ENCODE measurements at regions not wholly inside any gene's neighbourhood (a gene's known extent, or its start where the extent isn't known, plus 50 kb on each side); places are given as distances from the start of the nearest gene placed in this dataset.

DNA sequence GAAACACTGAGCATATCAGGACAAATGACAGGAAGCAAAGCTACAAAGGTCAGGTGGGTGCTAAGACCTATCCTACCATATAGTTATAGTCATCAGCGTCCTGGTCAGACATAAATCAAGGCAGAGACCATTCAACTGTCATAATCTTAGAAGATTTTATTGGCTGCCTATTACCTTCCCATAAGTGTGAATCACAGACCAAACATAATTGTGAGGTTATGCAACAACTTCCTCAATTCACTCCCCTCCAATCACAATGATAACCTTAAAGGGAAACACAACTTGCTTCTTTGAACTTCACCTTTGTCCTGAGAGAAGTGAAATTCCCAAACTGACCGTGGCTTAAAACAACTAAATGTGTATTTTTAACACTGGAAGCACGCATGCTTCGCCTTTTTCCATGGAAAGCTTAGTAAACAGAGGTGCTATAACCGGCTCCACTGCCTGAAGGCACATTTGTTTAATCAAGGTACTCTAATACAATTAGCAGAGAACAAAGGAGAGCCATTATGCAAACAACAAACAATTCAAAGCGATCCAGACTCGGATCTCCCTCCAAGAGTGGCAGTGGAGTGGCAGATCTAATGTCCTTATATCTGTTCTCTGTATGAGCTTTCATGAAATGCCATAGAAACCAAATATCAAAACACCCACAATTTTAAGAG lies 84.9 kb downstream of the TMEM114 start:
- no peak for TF ChIP-seq POLR2A (IDR thresholded peaks at IDR 0.05)
- no peak for TF ChIP-seq CTCF (IDR thresholded peaks at IDR 0.05)
- Histone ChIP-seq H3K4me3 (no peak overlapping the region), H3K9me3 (no peaks in the 10 kb centered on the region), H3K4me1 (peaks cover 0 to 10% (median 0%) of the 10 kb centered on the region in 4 donors), H3K27me3 (no peaks in the 10 kb centered on the region), H3K36me3 (no peaks in the 10 kb centered on the region), H3K27ac (peak overlapping the region in 2 of 4 donors; percentile 52 to 75)
- DNase-seq: no peak

GRCh38 chr16:8502446-8502845 lies 87.9 kb downstream of the TMEM114 start:
- Histone ChIP-seq H3K4me1 (peaks cover 0 to 10% (median 0%) of the 10 kb centered on the region in 4 donors), H3K27me3 (no peaks in the 10 kb centered on the region), H3K9me3 (no peaks in the 10 kb centered on the region), H3K4me3 (no peak overlapping the region), H3K27ac (no peak overlapping the region), H3K36me3 (no peaks in the 10 kb centered on the region)
- no peak for TF ChIP-seq CTCF (IDR thresholded peaks at IDR 0.05)
- TF ChIP-seq POLR2A (IDR thresholded peaks at IDR 0.05): no peak
- DNase-seq: no peak

- no peak overlapping the region for H3K4me3 ChIP-seq
- no peaks in the 10 kb centered on the region for H3K36me3 ChIP-seq
- no peak for TF ChIP-seq CTCF (IDR thresholded peaks at IDR 0.05)
- no peak for TF ChIP-seq POLR2A (IDR thresholded peaks at IDR 0.05)
- no peaks in the 10 kb centered on the region for H3K9me3 ChIP-seq
- H3K27ac ChIP-seq: no peak overlapping the region
- DNase-seq: no peak
- H3K27me3 ChIP-seq: no peaks in the 10 kb centered on the region
- H3K4me1 ChIP-seq: peaks cover 0 to 10% (median 0%) of the 10 kb centered on the region in 4 donors
Observed at GRCh38 chr16:8500351-8500750, 90.0 kb downstream of the TMEM114 start.

DNA sequence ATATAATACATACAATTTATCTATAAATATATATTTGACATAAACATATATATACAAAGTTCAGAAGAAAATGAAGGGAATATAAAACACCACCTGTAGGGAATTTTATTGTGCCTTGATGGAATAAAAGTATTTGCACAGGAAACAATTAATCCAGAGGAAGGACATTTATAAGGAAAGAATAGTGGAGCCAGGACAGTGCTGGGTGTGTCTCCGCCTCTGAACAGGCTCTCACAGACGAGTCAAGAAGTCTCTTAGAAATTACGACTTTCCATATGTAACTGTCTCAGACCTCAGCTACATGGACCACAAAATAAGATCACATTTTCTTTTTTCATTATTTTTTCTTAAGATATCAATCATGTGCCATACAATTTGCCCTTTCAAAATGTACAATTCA lies 93.9 kb downstream of the TMEM114 start:
- no peak for DNase-seq
- H3K36me3 ChIP-seq: no peaks in the 10 kb centered on the region
- H3K4me1 ChIP-seq: no peaks in the 10 kb centered on the region
- H3K4me3 ChIP-seq: no peak overlapping the region
- H3K27me3 ChIP-seq: no peaks in the 10 kb centered on the region
- no peak overlapping the region for H3K27ac ChIP-seq
- TF ChIP-seq POLR2A (IDR thresholded peaks at IDR 0.05): no peak
- no peak for TF ChIP-seq CTCF (IDR thresholded peaks at IDR 0.05)
- no peaks in the 10 kb centered on the region for H3K9me3 ChIP-seq

- H3K4me1 ChIP-seq: no peaks in the 10 kb centered on the region
- H3K9me3 ChIP-seq: no peaks in the 10 kb centered on the region
- no peaks in the 10 kb centered on the region for H3K27me3 ChIP-seq
- no peak for TF ChIP-seq POLR2A (IDR thresholded peaks at IDR 0.05)
- peak in 3 of 6 experiments; percentile 28 to 44 (median 36) for TF ChIP-seq CTCF (IDR thresholded peaks at IDR 0.05)
- no peak overlapping the region for H3K27ac ChIP-seq
- no peak for DNase-seq
- no peak overlapping the region for H3K4me3 ChIP-seq
- H3K36me3 ChIP-seq: no peaks in the 10 kb centered on the region
Observed at GRCh38 chr16:8493972-8494371, 96.3 kb downstream of the TMEM114 start.

DNA sequence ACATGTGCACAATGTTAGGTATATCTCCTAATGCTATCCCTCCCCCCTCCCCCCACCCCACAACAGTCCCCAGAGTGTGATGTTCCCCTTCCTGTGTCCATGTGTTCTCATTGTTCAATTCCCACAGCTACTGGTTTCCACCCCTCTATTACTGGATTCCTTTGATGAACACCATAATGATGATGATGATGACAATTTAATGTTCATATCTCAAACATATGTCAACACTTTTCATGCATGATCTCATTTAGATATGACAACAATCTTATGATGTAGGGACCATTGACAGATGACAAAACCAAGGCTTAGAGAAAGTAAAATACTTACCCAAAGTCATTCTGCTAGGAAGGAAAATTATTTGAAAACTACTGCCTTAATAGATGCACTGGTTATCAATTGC lies 97.6 kb downstream of the TMEM114 start:
- Histone ChIP-seq H3K27ac (no peak overlapping the region), H3K4me3 (no peak overlapping the region), H3K9me3 (no peaks in the 10 kb centered on the region), H3K27me3 (no peaks in the 10 kb centered on the region), H3K4me1 (no peaks in the 10 kb centered on the region), H3K36me3 (no peaks in the 10 kb centered on the region)
- no peak for DNase-seq
- TF ChIP-seq CTCF (IDR thresholded peaks at IDR 0.05): no peak
- TF ChIP-seq POLR2A (IDR thresholded peaks at IDR 0.05): no peak
